ENCODE measurements at regions not wholly inside any gene's neighbourhood (a gene's known extent, or its start where the extent isn't known, plus 50 kb on each side); places are given as distances from the start of the nearest gene placed in this dataset.
"Not testable (repeated sequence)": the region's sequence is repeated elsewhere in the genome, so short reads cannot be mapped to it uniquely, and the experiment has no call there.

GRCh38 chr1:187634940-187635339 is 806.2 kb downstream of the PLA2G4A start:
- DNase-seq (ENCODE audit: low spot score) = no peak

- DNase-seq (ENCODE audit: low spot score) = no peak
Measured at GRCh38 chr1:187638733-187639434, 810.1 kb downstream of the PLA2G4A start.

GRCh38 chr1:187641015-187641414 is 812.3 kb downstream of the PLA2G4A start:
- no peak for DNase-seq (ENCODE audit: low spot score)

GRCh38 chr1:187641463-187641862 is 812.7 kb downstream of the PLA2G4A start:
- DNase-seq (ENCODE audit: low spot score) = no peak

GRCh38 chr1:187641907-187642306 is 813.2 kb downstream of the PLA2G4A start:
- no peak for DNase-seq (ENCODE audit: low spot score)

- DNase-seq (ENCODE audit: low spot score) = no peak
Measured at GRCh38 chr1:187645651-187646050, 816.9 kb downstream of the PLA2G4A start.

GRCh38 chr1:187646536-187647107 is 817.9 kb downstream of the PLA2G4A start:
- peak; percentile 64 for DNase-seq (ENCODE audit: low spot score)

GRCh38 chr1:187648091-187648490 is 819.3 kb downstream of the PLA2G4A start:
- no peak for DNase-seq (ENCODE audit: low spot score)

- no peak for DNase-seq (ENCODE audit: low spot score)
Measured at GRCh38 chr1:187654635-187655034, 825.9 kb downstream of the PLA2G4A start.

GRCh38 chr1:187655104-187655503 is 826.4 kb downstream of the PLA2G4A start:
- no peak for DNase-seq (ENCODE audit: low spot score)

- DNase-seq (ENCODE audit: low spot score) = no peak
Measured at GRCh38 chr1:187665483-187665882, 836.7 kb downstream of the PLA2G4A start.

GRCh38 chr1:187680823-187681222 is 852.1 kb downstream of the PLA2G4A start:
- DNase-seq (ENCODE audit: low spot score) = no peak

GRCh38 chr1:187682112-187682511 is 853.4 kb downstream of the PLA2G4A start:
- DNase-seq (ENCODE audit: low spot score) = no peak

- no peak for DNase-seq (ENCODE audit: low spot score)
Measured at GRCh38 chr1:187685333-187685732, 856.6 kb downstream of the PLA2G4A start.

GRCh38 chr1:187689129-187689528 is 860.4 kb downstream of the PLA2G4A start:
- DNase-seq (ENCODE audit: low spot score) = no peak

- DNase-seq (ENCODE audit: low spot score) = no peak
Measured at GRCh38 chr1:187691439-187691838, 862.7 kb downstream of the PLA2G4A start.

- no peak for DNase-seq (ENCODE audit: low spot score)
Measured at GRCh38 chr1:187692799-187693198, 864.0 kb downstream of the PLA2G4A start.

GRCh38 chr1:187696073-187696472 is 867.3 kb downstream of the PLA2G4A start:
- no peak for DNase-seq (ENCODE audit: low spot score)

- not testable (repeated sequence) for DNase-seq (ENCODE audit: low spot score)
Measured at GRCh38 chr1:187703138-187704130, 874.7 kb downstream of the PLA2G4A start.

GRCh38 chr1:187714470-187714869 is 885.7 kb downstream of the PLA2G4A start:
- DNase-seq (ENCODE audit: low spot score) = no peak

- no peak for DNase-seq (ENCODE audit: low spot score)
Measured at GRCh38 chr1:187715483-187715882, 886.7 kb downstream of the PLA2G4A start.

- no peak for DNase-seq (ENCODE audit: low spot score)
Measured at GRCh38 chr1:187716160-187716559, 887.4 kb downstream of the PLA2G4A start.

GRCh38 chr1:187718527-187718926 is 889.8 kb downstream of the PLA2G4A start:
- no peak for DNase-seq (ENCODE audit: low spot score)

Measured in D341Med (cell line).